Myocyte (in vitro differentiated cells): ENCODE measurements at regions not wholly inside any gene's neighbourhood (a gene's known extent, or its start where the extent isn't known, plus 50 kb on each side); places are given as distances from the start of the nearest gene placed in this dataset.
"Not testable (repeated sequence)": the region's sequence is repeated elsewhere in the genome, so short reads cannot be mapped to it uniquely, and the experiment has no call there.

ENCODE experiments used
- DNase-seq: peaks from one replicate; pipeline ENCODE4 v3.0.0-alpha.2; 2012; ENCODE audit warnings: low read depth

- not testable (repeated sequence) for DNase-seq
These were observed 51.6 kb upstream of the THUMPD2 start for GRCh38 chr2:39830610-39831009.
